ENCODE measurements at regions not wholly inside any gene's neighbourhood (a gene's known extent, or its start where the extent isn't known, plus 50 kb on each side); places are given as distances from the start of the nearest gene placed in this dataset.
"Not testable (repeated sequence)": the region's sequence is repeated elsewhere in the genome, so short reads cannot be mapped to it uniquely, and the experiment has no call there.

DNA sequence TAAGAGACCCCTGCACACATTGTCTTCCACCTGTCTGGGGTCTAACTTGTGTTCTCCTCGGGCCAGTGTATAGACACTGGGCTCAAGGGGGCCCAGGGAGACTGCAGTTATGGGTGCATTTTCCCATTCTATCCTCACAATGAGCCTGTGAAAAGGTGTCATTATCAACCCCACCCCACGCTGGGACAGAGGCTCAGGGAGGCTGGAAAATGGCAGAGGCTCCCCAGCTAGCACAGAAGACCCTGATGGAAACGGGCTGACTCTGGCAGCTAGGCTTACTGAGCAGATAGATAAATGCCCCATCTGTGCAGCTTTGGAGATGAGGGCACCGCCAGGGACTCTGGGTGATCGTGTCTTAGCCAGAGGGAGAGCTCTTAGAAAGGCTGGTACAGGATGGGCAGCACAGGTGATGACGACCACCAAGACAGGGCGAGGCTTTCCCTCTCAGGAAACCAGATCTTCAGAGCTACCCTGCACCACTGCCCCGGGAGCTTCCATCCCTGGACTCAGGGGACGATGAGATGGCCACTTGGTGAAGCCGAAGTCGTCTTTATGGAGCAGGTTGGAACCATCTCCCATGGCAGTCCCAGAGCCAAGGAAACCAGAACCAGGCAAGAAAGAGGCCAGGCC is 58.2 kb upstream of the CHST15 start:
- no peak for DNase-seq
- intact Hi-C loops (cut with DNase I): no loop called here
- Histone ChIP-seq H3K9ac (ENCODE audit: low read depth in 2 of 2, low read length in 2 of 2) (no peak overlapping the region), H3K9me3 (no peaks in the 10 kb centered on the region), H3K4me3 (no peak overlapping the region), H3K27me3 (no peaks in the 10 kb centered on the region), H3K27ac (no peak overlapping the region), H3K36me3 (no peaks in the 10 kb centered on the region), H3K4me1 (peaks cover 11% of the 10 kb centered on the region)
- TF ChIP-seq, protein P1, sequence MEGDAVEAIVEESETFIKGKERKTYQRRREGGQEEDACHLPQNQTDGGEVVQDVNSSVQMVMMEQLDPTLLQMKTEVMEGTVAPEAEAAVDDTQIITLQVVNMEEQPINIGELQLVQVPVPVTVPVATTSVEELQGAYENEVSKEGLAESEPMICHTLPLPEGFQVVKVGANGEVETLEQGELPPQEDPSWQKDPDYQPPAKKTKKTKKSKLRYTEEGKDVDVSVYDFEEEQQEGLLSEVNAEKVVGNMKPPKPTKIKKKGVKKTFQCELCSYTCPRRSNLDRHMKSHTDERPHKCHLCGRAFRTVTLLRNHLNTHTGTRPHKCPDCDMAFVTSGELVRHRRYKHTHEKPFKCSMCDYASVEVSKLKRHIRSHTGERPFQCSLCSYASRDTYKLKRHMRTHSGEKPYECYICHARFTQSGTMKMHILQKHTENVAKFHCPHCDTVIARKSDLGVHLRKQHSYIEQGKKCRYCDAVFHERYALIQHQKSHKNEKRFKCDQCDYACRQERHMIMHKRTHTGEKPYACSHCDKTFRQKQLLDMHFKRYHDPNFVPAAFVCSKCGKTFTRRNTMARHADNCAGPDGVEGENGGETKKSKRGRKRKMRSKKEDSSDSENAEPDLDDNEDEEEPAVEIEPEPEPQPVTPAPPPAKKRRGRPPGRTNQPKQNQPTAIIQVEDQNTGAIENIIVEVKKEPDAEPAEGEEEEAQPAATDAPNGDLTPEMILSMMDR (IDR thresholded peaks at IDR 0.05): no peak

DNA sequence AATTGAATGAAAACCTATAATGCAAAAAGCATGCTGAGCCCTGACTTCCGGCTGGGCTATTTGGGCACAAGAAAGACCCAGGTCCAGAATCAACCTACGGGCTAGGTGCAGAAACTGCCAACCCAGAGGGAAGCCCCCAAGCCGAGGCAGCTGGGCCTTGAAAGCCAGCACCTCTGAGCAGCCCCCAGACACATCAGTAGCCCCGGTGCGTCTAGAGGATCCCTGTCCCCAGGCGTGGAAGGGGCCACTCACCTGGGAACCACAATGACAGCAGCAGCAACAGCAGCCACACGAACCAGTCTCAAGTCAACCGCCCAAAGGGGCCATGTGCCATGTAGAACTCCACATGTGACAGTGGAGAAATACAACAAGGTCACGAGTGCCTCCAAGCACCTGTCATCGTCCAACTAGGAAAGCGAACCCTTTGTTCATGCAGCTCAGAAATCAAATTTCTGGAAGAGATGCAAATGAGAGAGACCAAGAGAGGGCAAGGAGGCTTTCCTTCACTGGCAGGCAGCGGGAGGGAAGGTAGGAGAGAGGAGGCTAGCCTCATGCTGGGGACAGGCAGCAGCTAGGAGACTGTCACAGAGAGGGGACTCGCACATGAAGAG is 57.5 kb upstream of the CHST15 start:
- TF ChIP-seq, protein P1 (IDR thresholded peaks at IDR 0.05): no peak
- no peaks in the 10 kb centered on the region for H3K27me3 ChIP-seq
- H3K9ac ChIP-seq (ENCODE audit: low read depth in 2 of 2, low read length in 2 of 2): no peak overlapping the region
- intact Hi-C loops (cut with DNase I): no loop called here
- H3K4me1 ChIP-seq: peaks cover 8% of the 10 kb centered on the region
- DNase-seq: no peak
- H3K36me3 ChIP-seq: no peaks in the 10 kb centered on the region
- no peak overlapping the region for H3K4me3 ChIP-seq
- no peak overlapping the region for H3K27ac ChIP-seq
- H3K9me3 ChIP-seq: no peaks in the 10 kb centered on the region

DNA sequence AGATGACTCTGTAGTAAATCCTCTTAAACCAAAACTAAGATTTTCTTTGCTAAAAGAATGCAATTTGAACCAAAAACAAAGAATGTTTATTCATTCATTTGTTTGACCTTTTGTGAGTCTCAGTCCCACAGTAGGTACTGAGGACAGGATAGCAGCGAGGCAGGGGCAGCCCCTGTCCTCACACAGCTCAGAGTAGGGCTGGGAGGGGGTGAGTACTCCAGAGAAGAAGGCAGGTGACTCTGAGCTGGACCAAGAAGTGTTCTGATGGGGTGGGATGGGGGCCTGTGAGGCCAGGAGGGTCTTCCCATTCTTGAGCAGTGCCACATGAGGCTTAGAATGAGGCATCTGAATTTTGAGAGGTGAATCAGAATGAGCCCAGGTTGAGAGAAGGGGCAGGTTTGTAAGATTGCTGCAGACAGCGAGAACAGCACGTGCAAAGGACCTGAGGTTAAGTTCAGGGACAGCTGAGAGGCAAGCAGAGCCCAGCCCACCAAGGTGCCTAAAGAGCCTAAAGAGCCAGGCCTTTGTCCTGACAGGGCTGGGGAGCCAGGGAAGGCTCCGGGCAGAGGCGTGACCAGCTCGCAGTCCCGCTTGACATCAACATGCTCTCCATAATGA is 56.9 kb upstream of the CHST15 start:
- no peak overlapping the region for H3K27ac ChIP-seq
- H3K36me3 ChIP-seq: no peaks in the 10 kb centered on the region
- H3K9ac ChIP-seq (ENCODE audit: low read depth in 2 of 2, low read length in 2 of 2): no peak overlapping the region
- TF ChIP-seq, protein P1 (IDR thresholded peaks at IDR 0.05): no peak
- DNase-seq: no peak
- intact Hi-C loops (cut with DNase I): no loop called here
- H3K4me3 ChIP-seq: no peak overlapping the region
- no peaks in the 10 kb centered on the region for H3K9me3 ChIP-seq
- H3K27me3 ChIP-seq: no peaks in the 10 kb centered on the region
- peaks cover 8% of the 10 kb centered on the region for H3K4me1 ChIP-seq

DNA sequence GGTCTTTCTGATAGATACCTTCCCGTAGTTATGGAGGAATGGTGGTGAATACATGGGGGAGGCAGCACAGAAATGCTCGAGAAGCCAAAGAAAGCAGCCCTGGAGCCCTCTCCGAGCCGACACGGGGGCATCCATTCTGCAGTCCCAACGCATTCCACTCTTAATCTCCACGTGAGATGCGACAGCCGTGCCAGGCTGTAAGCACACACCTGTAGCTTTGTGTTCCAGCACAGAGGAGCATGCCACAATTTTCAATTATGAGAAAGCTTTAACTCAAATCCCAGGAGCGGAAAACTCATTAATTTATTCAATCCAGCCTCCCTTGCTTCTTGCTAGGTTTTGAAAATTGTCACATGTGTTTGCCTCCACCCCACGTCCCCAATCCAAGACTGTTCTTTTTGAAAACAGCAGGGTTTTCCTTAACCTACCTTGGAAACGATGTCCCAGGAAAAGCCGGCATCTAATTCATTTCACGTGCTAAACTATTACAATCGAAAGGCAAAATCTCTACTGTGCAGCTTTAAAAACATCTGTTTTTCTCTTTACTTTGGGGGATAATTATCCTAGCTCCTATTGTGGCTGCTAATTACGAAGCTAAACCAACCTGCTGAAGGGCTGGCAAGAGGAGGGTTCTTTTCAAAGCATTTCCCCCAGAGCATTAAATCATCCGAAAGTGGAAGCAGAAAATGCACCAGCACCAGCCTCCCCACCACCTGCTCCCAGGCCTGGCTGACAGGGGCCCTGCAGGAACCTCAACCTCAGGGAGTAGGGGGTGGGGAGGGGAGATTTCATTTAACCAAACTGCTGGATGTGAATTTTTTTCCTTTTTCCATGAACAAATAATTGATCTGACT is 56.0 kb upstream of the CHST15 start:
- no peak for DNase-seq
- Histone ChIP-seq H3K27ac (no peak overlapping the region), H3K4me3 (no peak overlapping the region), H3K36me3 (no peaks in the 10 kb centered on the region), H3K9me3 (no peaks in the 10 kb centered on the region), H3K9ac (ENCODE audit: low read depth in 2 of 2, low read length in 2 of 2) (no peak overlapping the region), H3K27me3 (no peaks in the 10 kb centered on the region), H3K4me1 (peaks cover 8% of the 10 kb centered on the region)
- TF ChIP-seq, protein P1 (IDR thresholded peaks at IDR 0.05): no peak
- intact Hi-C loops (cut with DNase I): no loop called here

DNA sequence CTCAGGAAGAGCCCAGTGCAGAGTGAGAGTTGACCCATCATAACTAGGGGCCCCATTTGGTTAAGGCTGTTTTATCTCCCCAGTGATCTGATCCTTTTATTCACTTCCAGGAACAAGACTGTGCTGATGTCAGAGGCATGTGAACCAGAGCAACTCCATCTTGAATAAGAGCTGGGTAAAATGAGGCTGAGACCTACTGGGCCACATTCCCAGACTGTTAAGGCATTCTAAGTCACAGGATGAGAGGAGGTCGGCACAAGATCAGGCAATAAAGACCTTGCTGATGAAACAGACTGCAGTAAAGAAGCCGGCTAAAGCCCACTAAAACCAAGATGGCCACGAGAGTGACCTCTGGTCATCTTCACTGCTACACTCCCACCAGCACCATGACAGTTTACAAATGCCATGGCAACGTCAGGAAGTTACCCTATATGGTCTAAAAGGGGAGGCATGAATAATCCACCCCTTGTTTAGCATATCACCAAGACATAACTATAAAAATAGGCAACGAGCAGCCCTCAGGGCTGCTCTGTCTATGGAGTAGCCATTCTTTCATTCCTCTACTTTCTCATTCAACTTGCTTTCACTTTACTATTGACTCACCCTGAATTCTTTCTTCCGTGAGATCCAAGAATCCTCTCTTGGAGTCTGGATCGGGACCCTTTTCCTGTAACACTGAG is 55.3 kb upstream of the CHST15 start:
- H3K4me3 ChIP-seq; intact Hi-C loops (cut with DNase I); H3K27me3 ChIP-seq; H3K9ac ChIP-seq (ENCODE audit: low read depth in 2 of 2, low read length in 2 of 2); H3K36me3 ChIP-seq; H3K4me1 ChIP-seq; H3K27ac ChIP-seq; H3K9me3 ChIP-seq; DNase-seq: not testable (repeated sequence)

Data from colonic mucosa (tissue), 4 donors.